ENCODE measurements at regions not wholly inside any gene's neighbourhood (a gene's known extent, or its start where the extent isn't known, plus 50 kb on each side); places are given as distances from the start of the nearest gene placed in this dataset.

GRCh38 chr14:98077176-98077575 is 1194.8 kb downstream of the BCL11B start:
- Mint-ChIP-seq H3K27ac (no peak overlapping the region), H3K27me3 (peaks cover 0 to 10% of the 10 kb centered on the region in 2 donors), H3K4me1 (ENCODE audit: low read depth in 2 of 2) (no peaks in the 10 kb centered on the region), H3K4me3 (no peak overlapping the region), H3K9me3 (no peaks in the 10 kb centered on the region), H3K36me3 (ENCODE audit: insufficient read depth) (peaks cover 2% of the 10 kb centered on the region)
- ATAC-seq (replicated peaks) (no peak), DNase-seq (no peak)

- H3K27ac Mint-ChIP-seq, result no peak overlapping the region
- no peaks in the 10 kb centered on the region for H3K4me1 Mint-ChIP-seq (ENCODE audit: low read depth in 2 of 2)
- H3K4me3 Mint-ChIP-seq, result no peak overlapping the region
- no peaks in the 10 kb centered on the region for H3K9me3 Mint-ChIP-seq
- H3K36me3 Mint-ChIP-seq (ENCODE audit: insufficient read depth), result no peaks in the 10 kb centered on the region
- DNase-seq (no peak), ATAC-seq (replicated peaks) (no peak)
- H3K27me3 Mint-ChIP-seq, result peaks cover 7 to 14% of the 10 kb centered on the region in 2 donors
These were observed 1189.2 kb downstream of the BCL11B start for GRCh38 chr14:98082833-98083232.

DNA sequence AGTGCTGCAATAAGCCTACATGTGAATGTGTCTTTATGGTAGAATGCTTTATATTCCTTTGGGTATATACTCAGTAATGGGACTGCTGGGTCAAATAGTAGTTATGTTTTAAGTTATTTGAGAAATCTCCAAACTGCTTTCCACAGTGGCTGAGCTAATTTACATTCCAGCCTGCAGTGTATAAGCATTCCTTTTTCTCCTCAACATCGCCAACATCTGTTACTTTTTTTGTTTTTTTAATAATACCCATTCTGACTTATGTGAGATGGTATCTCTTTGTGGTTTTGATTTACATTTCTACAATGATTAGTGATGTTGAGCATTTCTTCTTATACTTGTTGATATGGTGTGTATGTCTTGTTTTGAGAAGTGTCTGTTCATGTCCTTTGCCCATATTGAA is 1186.2 kb downstream of the BCL11B start:
- no peaks in the 10 kb centered on the region for H3K36me3 Mint-ChIP-seq (ENCODE audit: insufficient read depth)
- no peak overlapping the region for H3K27ac Mint-ChIP-seq
- no peaks in the 10 kb centered on the region for H3K9me3 Mint-ChIP-seq
- peaks cover 11 to 14% of the 10 kb centered on the region in 2 donors for H3K27me3 Mint-ChIP-seq
- no peak for ATAC-seq (replicated peaks)
- no peak for DNase-seq
- H3K4me1 Mint-ChIP-seq (ENCODE audit: low read depth in 2 of 2), result no peaks in the 10 kb centered on the region
- H3K4me3 Mint-ChIP-seq, result no peak overlapping the region

DNA sequence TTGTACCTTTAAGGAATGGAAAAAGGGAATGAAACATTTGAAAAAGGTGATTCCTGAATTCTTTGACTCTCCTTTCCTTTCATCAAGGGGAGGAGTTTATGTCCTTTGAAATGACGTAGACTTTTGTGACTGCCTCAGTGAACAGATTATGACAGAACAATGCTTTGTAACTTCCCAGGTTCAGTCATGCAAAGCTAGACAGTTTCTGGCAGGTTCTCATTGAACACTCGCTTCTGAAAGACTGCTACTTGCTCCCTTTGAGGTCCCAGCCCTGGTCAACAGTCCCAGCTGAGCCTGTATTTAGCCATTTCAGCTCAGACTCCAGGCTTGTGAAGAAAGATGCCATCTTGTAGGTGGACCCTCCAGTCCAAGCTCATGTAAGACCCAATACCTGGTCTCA is 1178.9 kb downstream of the BCL11B start:
- Mint-ChIP-seq H3K4me1 (ENCODE audit: low read depth in 2 of 2) (no peaks in the 10 kb centered on the region), H3K27me3 (peaks cover 14 to 46% of the 10 kb centered on the region in 2 donors), H3K4me3 (no peak overlapping the region), H3K9me3 (no peaks in the 10 kb centered on the region), H3K36me3 (ENCODE audit: insufficient read depth) (no peaks in the 10 kb centered on the region), H3K27ac (no peak overlapping the region)
- DNase-seq (no peak), ATAC-seq (replicated peaks) (no peak)

DNA sequence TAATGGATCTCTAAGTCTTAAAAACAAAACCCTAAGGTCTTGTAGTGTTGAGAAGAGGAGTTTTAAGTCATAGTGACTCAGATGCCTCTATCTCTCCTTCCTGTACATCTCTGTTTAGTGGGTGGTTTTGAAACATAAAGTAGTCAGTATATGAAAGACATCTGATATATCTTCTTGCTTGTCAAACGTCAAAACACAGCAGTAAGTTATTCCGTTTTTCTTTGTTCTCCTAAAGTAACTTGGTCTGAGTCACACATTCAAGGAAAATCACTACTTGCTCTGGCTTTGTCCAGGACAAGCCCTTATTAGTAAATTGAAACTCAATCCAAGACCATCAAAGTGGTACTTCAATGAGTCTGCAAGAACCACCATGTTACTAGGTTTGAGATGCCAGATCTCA is 1172.5 kb downstream of the BCL11B start:
- peaks cover 0 to 5% of the 10 kb centered on the region in 2 donors for H3K4me1 Mint-ChIP-seq (ENCODE audit: low read depth in 2 of 2)
- H3K36me3 Mint-ChIP-seq (ENCODE audit: insufficient read depth), result no peaks in the 10 kb centered on the region
- H3K27ac Mint-ChIP-seq, result no peak overlapping the region
- ATAC-seq (replicated peaks) (no peak), DNase-seq (no peak)
- H3K9me3 Mint-ChIP-seq, result no peaks in the 10 kb centered on the region
- peaks cover 2 to 14% of the 10 kb centered on the region in 2 donors for H3K27me3 Mint-ChIP-seq
- no peak overlapping the region for H3K4me3 Mint-ChIP-seq

GRCh38 chr14:98101323-98101722 is 1170.7 kb downstream of the BCL11B start:
- ATAC-seq (replicated peaks), result no peak
- Mint-ChIP-seq H3K27ac (no peak overlapping the region), H3K27me3 (peaks cover 0 to 4% of the 10 kb centered on the region in 2 donors), H3K36me3 (ENCODE audit: insufficient read depth) (no peaks in the 10 kb centered on the region), H3K9me3 (no peaks in the 10 kb centered on the region), H3K4me3 (no peak overlapping the region), H3K4me1 (ENCODE audit: low read depth in 2 of 2) (peaks cover 0 to 5% of the 10 kb centered on the region in 2 donors)
- no peak for DNase-seq

DNA sequence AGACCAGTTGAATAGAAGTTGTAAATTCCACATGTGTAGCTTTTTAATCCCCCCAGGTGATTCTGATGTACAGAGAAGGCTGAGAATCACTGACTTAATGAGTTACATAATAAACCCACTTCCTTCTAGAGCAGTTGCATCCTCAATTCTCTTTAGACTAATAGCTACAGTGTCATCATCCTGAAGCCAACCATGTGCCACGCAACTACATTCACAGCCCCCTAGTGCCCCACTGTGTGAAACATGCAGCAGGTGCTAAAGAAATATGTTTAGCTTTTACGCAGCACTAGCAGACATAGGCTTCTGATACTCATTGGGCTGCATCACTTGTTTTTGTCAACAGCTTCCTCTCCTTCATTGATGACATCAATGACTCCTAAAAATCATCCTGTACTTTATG is 1168.3 kb downstream of the BCL11B start:
- H3K9me3 Mint-ChIP-seq, result no peaks in the 10 kb centered on the region
- ATAC-seq (replicated peaks), result peak; percentile 70

DNA sequence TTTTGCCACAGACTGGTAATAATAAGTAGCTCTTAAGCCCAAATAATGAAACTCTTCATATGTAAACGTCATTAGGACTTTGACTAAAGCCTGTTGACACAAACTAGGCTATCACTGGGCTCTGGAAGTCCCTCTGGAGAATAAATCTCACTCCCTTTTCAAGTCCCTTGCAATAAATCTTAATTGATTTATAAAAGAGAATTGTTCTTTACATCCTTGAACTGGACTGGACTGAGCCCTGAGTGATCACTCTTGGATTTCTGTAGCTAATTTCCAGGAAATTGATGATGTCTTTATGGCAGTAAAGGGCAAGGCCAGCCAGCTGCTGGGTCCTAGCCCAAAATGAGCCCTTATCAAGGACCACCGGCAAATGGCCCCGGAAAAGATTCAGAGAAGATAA is 1162.7 kb downstream of the BCL11B start:
- H3K27me3 Mint-ChIP-seq, result no peaks in the 10 kb centered on the region
- H3K4me1 Mint-ChIP-seq (ENCODE audit: low read depth in 2 of 2), result no peaks in the 10 kb centered on the region
- no peaks in the 10 kb centered on the region for H3K9me3 Mint-ChIP-seq
- H3K36me3 Mint-ChIP-seq (ENCODE audit: insufficient read depth), result no peaks in the 10 kb centered on the region
- DNase-seq (no peak), ATAC-seq (replicated peaks) (no peak)
- no peak overlapping the region for H3K4me3 Mint-ChIP-seq
- H3K27ac Mint-ChIP-seq, result no peak overlapping the region

More for the DNA sequence above, 1168.3 kb downstream of the BCL11B start:
- peaks cover 0 to 5% of the 10 kb centered on the region in 2 donors for H3K4me1 Mint-ChIP-seq (ENCODE audit: low read depth in 2 of 2)
- DNase-seq, result peak in 1 of 3 experiments; percentile 6
- H3K4me3 Mint-ChIP-seq, result no peak overlapping the region
- H3K27me3 Mint-ChIP-seq, result no peaks in the 10 kb centered on the region
- no peaks in the 10 kb centered on the region for H3K36me3 Mint-ChIP-seq (ENCODE audit: insufficient read depth)
- H3K27ac Mint-ChIP-seq, result no peak overlapping the region

GRCh38 chr14:98112194-98112780 is 1159.7 kb downstream of the BCL11B start:
- Mint-ChIP-seq H3K27me3 (no peaks in the 10 kb centered on the region), H3K4me1 (ENCODE audit: low read depth in 2 of 2) (no peaks in the 10 kb centered on the region), H3K36me3 (ENCODE audit: insufficient read depth) (no peaks in the 10 kb centered on the region), H3K9me3 (no peaks in the 10 kb centered on the region), H3K4me3 (no peak overlapping the region), H3K27ac (no peak overlapping the region)
- ATAC-seq (replicated peaks), result no peak
- DNase-seq, result no peak

DNA sequence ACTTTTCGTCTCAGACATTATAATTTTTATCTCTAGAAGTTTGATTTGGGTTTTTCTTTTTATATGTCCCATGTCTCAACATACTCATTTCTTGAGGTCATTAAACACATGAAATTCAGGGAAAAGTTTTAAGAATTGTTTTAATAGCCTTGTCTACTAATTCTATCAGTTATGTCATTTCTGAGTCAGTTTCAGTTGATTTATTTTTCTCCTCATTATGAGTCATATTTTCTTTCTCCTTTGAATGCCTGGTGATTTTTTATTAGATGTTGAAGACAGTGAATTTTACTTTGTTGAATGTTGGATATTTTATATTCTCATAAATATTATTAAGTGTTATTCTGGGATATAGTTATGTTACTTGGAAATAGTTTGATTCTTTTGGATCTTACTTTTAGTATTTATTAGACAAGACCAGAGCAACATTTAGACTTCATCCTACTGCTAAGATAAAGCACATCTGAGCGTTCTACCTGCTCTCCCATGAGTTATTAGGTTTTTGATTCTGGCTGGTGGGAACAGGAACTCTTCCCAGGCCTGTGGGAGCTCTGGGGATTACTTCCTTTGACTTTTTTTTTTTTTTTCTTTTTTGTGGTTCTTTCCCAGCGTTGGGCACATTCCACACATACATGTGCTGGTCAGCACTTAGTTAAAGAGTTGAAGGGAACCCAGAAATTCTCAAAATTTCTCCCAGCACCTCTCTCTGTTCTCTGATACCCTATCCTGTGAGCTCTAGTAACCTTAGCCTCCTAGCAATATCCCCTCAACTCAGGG is 1157.7 kb downstream of the BCL11B start:
- DNase-seq, result no peak

DNA sequence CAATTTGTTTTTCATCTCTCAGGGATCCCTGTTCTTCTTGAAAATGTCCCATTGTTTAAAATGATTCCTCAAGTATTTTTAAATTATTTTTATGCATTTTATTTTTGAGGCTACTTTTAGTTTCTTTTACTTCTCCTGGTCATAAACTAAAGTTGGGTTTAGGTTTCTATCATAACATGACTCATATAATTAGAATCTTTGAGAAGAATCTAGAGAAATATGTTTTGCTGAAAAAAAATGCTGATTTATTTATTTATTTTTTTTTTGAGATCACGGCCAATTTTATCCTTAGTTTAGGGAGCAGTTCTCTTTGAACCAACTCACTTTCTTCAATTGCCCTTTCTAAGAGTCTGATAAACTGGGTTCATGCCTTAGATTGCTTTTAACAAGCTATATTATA is 1157.1 kb downstream of the BCL11B start:
- DNase-seq (no peak), ATAC-seq (replicated peaks) (no peak)
- H3K4me3 Mint-ChIP-seq, result no peak overlapping the region
- peaks cover 0 to 3% of the 10 kb centered on the region in 2 donors for H3K9me3 Mint-ChIP-seq
- H3K4me1 Mint-ChIP-seq (ENCODE audit: low read depth in 2 of 2), result no peaks in the 10 kb centered on the region
- H3K27ac Mint-ChIP-seq, result no peak overlapping the region
- H3K27me3 Mint-ChIP-seq, result no peaks in the 10 kb centered on the region
- no peaks in the 10 kb centered on the region for H3K36me3 Mint-ChIP-seq (ENCODE audit: insufficient read depth)

More for the DNA sequence above, 1157.7 kb downstream of the BCL11B start:
- no peak overlapping the region for H3K27ac Mint-ChIP-seq
- no peak for ATAC-seq (replicated peaks)
- H3K9me3 Mint-ChIP-seq, result no peaks in the 10 kb centered on the region
- no peak overlapping the region for H3K4me3 Mint-ChIP-seq
- H3K4me1 Mint-ChIP-seq (ENCODE audit: low read depth in 2 of 2), result no peaks in the 10 kb centered on the region
- no peaks in the 10 kb centered on the region for H3K36me3 Mint-ChIP-seq (ENCODE audit: insufficient read depth)
- no peaks in the 10 kb centered on the region for H3K27me3 Mint-ChIP-seq

- H3K4me3 Mint-ChIP-seq, result no peak overlapping the region
- peaks cover 4% of the 10 kb centered on the region for H3K36me3 Mint-ChIP-seq (ENCODE audit: insufficient read depth)
- ATAC-seq (replicated peaks) (no peak), DNase-seq (no peak)
- no peak overlapping the region for H3K27ac Mint-ChIP-seq
- no peaks in the 10 kb centered on the region for H3K27me3 Mint-ChIP-seq
- H3K4me1 Mint-ChIP-seq (ENCODE audit: low read depth in 2 of 2), result peaks cover 11% of the 10 kb centered on the region in 2 donors
- peaks cover 0 to 7% of the 10 kb centered on the region in 2 donors for H3K9me3 Mint-ChIP-seq
These were observed 1153.2 kb downstream of the BCL11B start for GRCh38 chr14:98118749-98119148.

DNA sequence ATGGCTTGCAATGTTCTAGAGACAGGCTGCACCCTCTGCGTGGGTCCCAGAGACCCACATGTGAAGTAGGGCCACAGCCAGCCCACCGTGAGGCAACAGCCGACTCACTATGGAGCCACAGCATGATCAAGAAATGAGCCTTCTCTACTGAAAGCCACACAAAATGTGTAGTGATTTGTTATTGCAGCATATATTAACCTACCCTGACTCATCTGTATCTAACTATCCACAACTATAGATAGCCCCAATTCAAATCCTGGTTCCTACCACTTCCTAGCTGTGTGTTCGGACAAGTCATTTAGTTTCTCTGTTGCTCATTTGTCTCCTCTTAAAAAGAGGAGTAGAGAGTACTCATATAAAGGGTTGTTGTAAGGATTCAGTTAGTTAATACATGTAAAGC is 1152.3 kb downstream of the BCL11B start:
- Mint-ChIP-seq H3K36me3 (ENCODE audit: insufficient read depth) (peaks cover 4% of the 10 kb centered on the region), H3K4me1 (ENCODE audit: low read depth in 2 of 2) (peaks cover 11% of the 10 kb centered on the region in 2 donors), H3K9me3 (peaks cover 0 to 7% of the 10 kb centered on the region in 2 donors), H3K27me3 (no peaks in the 10 kb centered on the region), H3K4me3 (no peak overlapping the region), H3K27ac (no peak overlapping the region)
- DNase-seq (no peak), ATAC-seq (replicated peaks) (no peak)

- Mint-ChIP-seq H3K27ac (no peak overlapping the region), H3K4me1 (ENCODE audit: low read depth in 2 of 2) (peaks cover 11% of the 10 kb centered on the region in 2 donors), H3K4me3 (no peak overlapping the region), H3K27me3 (no peaks in the 10 kb centered on the region), H3K9me3 (peaks cover 0 to 7% of the 10 kb centered on the region in 2 donors), H3K36me3 (ENCODE audit: insufficient read depth) (peaks cover 4% of the 10 kb centered on the region)
- no peak for DNase-seq
- no peak for ATAC-seq (replicated peaks)
These were observed 1151.0 kb downstream of the BCL11B start for GRCh38 chr14:98120831-98121464.
